HCT116 (cell line): ENCODE measurements at regions not wholly inside any gene's neighbourhood (a gene's known extent, or its start where the extent isn't known, plus 50 kb on each side); places are given as distances from the start of the nearest gene placed in this dataset.

ENCODE experiments used
- TF ChIP-seq, protein P1 (sequence below), 3 experiments: fragments of 200-600 bp in 1 of 3; sonication (generic) in 1 of 3; IDR thresholded peaks in 2 of 3; conservative IDR thresholded peaks in 1 of 3; 2 replicates each; pipeline ENCODE4 v1.5.1; 2012 to 2017; ENCODE audit warnings: low read depth in 2 of 3, low read length in 2 of 3, antibody characterized with exemption in 1 of 3, borderline replicate concordance in 1 of 3, control low read depth in 1 of 3, mild to moderate bottlenecking in 1 of 3, mixed read lengths in 1 of 3, mixed run types in 1 of 3, moderate library complexity in 1 of 3; ENCODE audit not compliant: insufficient read depth in 1 of 3
- TF ChIP-seq, protein P2 (sequence below): IDR thresholded peaks from 2 replicates; pipeline ENCODE4 v1.6.1; 2012

DNA sequence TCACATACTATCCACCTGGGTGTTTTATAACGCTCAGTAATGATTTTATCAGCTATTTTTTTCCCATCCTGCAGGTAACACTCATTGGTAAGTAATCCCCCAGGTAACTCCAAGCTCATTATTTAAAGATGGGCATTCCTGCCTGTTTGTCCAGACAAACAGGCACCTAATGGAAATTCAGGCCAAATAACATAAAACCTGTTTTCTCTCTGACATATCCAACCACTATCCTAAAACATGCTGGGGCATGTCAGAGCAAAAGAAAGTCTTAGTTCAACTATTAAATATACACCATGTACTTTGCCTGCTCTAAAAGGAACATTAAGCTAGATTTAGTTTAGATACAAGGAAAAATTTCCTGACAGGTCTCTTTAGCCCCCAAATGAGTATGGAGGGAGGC lies 987.7 kb downstream of the TTLL7 start:
- TF ChIP-seq, protein P1, sequence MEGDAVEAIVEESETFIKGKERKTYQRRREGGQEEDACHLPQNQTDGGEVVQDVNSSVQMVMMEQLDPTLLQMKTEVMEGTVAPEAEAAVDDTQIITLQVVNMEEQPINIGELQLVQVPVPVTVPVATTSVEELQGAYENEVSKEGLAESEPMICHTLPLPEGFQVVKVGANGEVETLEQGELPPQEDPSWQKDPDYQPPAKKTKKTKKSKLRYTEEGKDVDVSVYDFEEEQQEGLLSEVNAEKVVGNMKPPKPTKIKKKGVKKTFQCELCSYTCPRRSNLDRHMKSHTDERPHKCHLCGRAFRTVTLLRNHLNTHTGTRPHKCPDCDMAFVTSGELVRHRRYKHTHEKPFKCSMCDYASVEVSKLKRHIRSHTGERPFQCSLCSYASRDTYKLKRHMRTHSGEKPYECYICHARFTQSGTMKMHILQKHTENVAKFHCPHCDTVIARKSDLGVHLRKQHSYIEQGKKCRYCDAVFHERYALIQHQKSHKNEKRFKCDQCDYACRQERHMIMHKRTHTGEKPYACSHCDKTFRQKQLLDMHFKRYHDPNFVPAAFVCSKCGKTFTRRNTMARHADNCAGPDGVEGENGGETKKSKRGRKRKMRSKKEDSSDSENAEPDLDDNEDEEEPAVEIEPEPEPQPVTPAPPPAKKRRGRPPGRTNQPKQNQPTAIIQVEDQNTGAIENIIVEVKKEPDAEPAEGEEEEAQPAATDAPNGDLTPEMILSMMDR (IDR thresholded peaks at IDR 0.05 in 2 of 3, conservative IDR thresholded peaks at IDR 0.05 in 1 of 3; ENCODE audit: borderline replicate concordance in 1 of 3, insufficient read depth in 1 of 3, low read depth in 2 of 3, low read length in 2 of 3): no peak
- TF ChIP-seq, protein P2, sequence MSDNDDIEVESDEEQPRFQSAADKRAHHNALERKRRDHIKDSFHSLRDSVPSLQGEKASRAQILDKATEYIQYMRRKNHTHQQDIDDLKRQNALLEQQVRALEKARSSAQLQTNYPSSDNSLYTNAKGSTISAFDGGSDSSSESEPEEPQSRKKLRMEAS: no peak
